Kidney (tissue), 13 donors: ENCODE measurements at regions not wholly inside any gene's neighbourhood (a gene's known extent, or its start where the extent isn't known, plus 50 kb on each side); places are given as distances from the start of the nearest gene placed in this dataset.

Experiments
- DNase-seq, 5 donors: peaks; one replicate each; pipeline ENCODE4 v3.0.0-alpha.2; 2013 to 2020
- FAIRE-seq: peaks from 2 replicates; lab custom pipeline; 2012; peaks lifted over from hg19 to GRCh38; lab: Jason Lieb, UNC
- H3K27ac ChIP-seq, 2 donors: one replicate each; pipeline ENCODE4 v1.7.0; 2013; ENCODE audit warnings: low read depth in 2 of 2, low read length in 2 of 2, inconsistent platforms in 1 of 2
- H3K27me3 ChIP-seq: one replicate; pipeline ENCODE4 v1.7.1; 2013; ENCODE audit warnings: low read length, inconsistent platforms; ENCODE audit not compliant: control insufficient read depth, insufficient read depth
- H3K36me3 ChIP-seq, 3 donors: one replicate each; pipeline versions ENCODE4 v1.7.0 to v1.7.1; 2013; ENCODE audit warnings: low read length in 3 of 3, control low read depth in 1 of 3, inconsistent platforms in 1 of 3; ENCODE audit not compliant: insufficient read depth in 3 of 3, control insufficient read depth in 2 of 3
- H3K4me1 ChIP-seq, 3 donors: one replicate each; pipeline versions ENCODE4 v1.7.0 to v1.7.1; 2013; ENCODE audit warnings: low read length in 3 of 3, inconsistent platforms in 1 of 3, low read depth in 1 of 3; ENCODE audit not compliant: control insufficient read depth in 2 of 3, insufficient read depth in 2 of 3
- H3K4me3 ChIP-seq, 3 donors: one replicate each; pipeline versions ENCODE4 v1.7.0 to v1.8.1; 2013; ENCODE audit warnings: low read length in 3 of 3, control low read depth in 1 of 3, inconsistent platforms in 1 of 3
- H3K9ac ChIP-seq, 3 donors: one replicate each; pipeline versions ENCODE4 v1.7.0 to v1.7.1; 2013; ENCODE audit warnings: low read length in 3 of 3, control low read depth in 1 of 3, inconsistent platforms in 1 of 3
- H3K9me3 ChIP-seq, 3 donors: one replicate each; pipeline versions ENCODE4 v1.7.0 to v1.7.1; 2013; ENCODE audit warnings: low read length in 3 of 3, control low read depth in 1 of 3, inconsistent platforms in 1 of 3; ENCODE audit not compliant: control insufficient read depth in 2 of 3, insufficient read depth in 1 of 3
- CTCF ChIP-seq: IDR thresholded peaks from 3 replicates; pipeline ENCODE4 v1.5.1; 2012; ENCODE audit warnings: mild to moderate bottlenecking, moderate library complexity, borderline replicate concordance; ENCODE audit not compliant: insufficient read depth; ENCODE audit errors: extremely low read depth
- intact Hi-C: fragments of 100-400 bp; cut with DNase I; formaldehyde crosslinking; loops from one replicate; pipeline ENCODE4 v1.11.1; 2022
- donor health status: control.
- donor health status: control.
- donor health status: control.
- donor health status: control.
- donor health status: control.
- donor health status: DM: yes; HTN: yes; CAD: no.
- donor health status: Normal renal cell carcinoma (clear cell type).

- TF ChIP-seq CTCF, result no peak
- peak in 2 of 5 donors; percentile 59 to 66 for DNase-seq
These were observed 183.6 kb upstream of the PZP start for GRCh38 chr12:9391815-9392214.

DNA sequence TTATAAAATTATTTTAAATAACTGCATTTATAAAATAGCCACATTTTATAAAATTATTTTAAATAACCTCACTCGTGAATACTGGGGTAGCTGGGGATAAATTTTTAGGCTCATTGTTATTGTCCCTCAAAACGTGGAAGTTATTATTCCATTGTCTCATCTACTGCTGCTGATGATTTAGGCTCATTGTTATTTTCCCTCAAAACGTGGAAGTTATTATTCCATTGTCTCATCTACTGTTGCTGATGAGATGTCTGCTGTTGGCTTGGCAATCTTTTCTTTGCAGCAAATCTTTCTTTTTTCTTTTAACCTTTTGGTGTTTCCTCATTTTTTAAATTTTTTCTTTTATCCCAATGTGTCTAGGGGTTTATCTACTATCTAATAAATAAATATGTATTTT is 182.6 kb upstream of the PZP start:
- H3K36me3 ChIP-seq, result no peaks in the 10 kb centered on the region
- no peak for DNase-seq
- peaks cover 0 to 3% (median 0%) of the 10 kb centered on the region in 3 donors for H3K4me1 ChIP-seq
- TF ChIP-seq CTCF, result no peak
- no peaks in the 10 kb centered on the region for H3K9me3 ChIP-seq
- no peak overlapping the region for H3K27ac ChIP-seq
- no peak for FAIRE-seq
- H3K9ac ChIP-seq, result no peak overlapping the region
- intact Hi-C loops, result no loop called here
- H3K4me3 ChIP-seq, result no peak overlapping the region
- no peaks in the 10 kb centered on the region for H3K27me3 ChIP-seq

More at GRCh38 chr12:9391815-9392214, 183.6 kb upstream of the PZP start:
- intact Hi-C loops, result no loop called here
- FAIRE-seq, result no peak
- H3K4me3 ChIP-seq, result no peak overlapping the region
- no peaks in the 10 kb centered on the region for H3K36me3 ChIP-seq
- no peaks in the 10 kb centered on the region for H3K9me3 ChIP-seq
- no peak overlapping the region for H3K9ac ChIP-seq
- H3K27me3 ChIP-seq, result no peaks in the 10 kb centered on the region
- peaks cover 0 to 3% (median 0%) of the 10 kb centered on the region in 3 donors for H3K4me1 ChIP-seq
- no peak overlapping the region for H3K27ac ChIP-seq

GRCh38 chr12:9389796-9390195 is 181.6 kb upstream of the PZP start:
- H3K27ac ChIP-seq, result no peak overlapping the region
- TF ChIP-seq CTCF, result no peak
- DNase-seq, result no peak
- no peak overlapping the region for H3K9ac ChIP-seq
- peaks cover 0 to 3% (median 0%) of the 10 kb centered on the region in 3 donors for H3K4me1 ChIP-seq
- intact Hi-C loops, result no loop called here
- H3K27me3 ChIP-seq, result no peaks in the 10 kb centered on the region
- no peak overlapping the region for H3K4me3 ChIP-seq
- FAIRE-seq, result no peak
- no peaks in the 10 kb centered on the region for H3K36me3 ChIP-seq
- no peaks in the 10 kb centered on the region for H3K9me3 ChIP-seq

DNA sequence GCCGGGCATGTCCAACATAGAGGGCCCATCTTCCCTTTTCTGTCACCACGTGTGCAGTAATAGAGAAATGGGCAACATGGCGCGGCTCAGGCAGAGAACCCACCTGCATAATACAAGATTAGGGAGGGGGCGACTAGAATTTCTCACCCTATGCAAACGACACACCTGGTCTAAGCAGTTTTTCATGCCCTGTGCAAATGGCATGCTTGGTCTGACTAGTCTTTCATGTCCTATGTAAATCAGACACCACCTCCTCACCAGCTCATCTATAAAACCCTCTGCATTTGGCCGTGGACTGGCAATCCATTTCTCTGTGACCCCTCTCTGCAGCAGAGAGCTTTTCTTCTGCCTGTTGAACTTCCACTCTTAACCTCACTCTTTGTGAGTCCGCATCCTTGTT is 180.2 kb upstream of the PZP start:
- Histone ChIP-seq H3K4me1 (peaks cover 0 to 3% (median 0%) of the 10 kb centered on the region in 3 donors), H3K9ac (no peak overlapping the region), H3K27ac (no peak overlapping the region), H3K36me3 (no peaks in the 10 kb centered on the region), H3K9me3 (no peaks in the 10 kb centered on the region), H3K27me3 (no peaks in the 10 kb centered on the region), H3K4me3 (no peak overlapping the region)
- no peak for FAIRE-seq
- intact Hi-C loops, result no loop called here
- no peak for DNase-seq
- TF ChIP-seq CTCF, result no peak
